Tibial nerve (tissue), 3 donors: ENCODE measurements at regions not wholly inside any gene's neighbourhood (a gene's known extent, or its start where the extent isn't known, plus 50 kb on each side); places are given as distances from the start of the nearest gene placed in this dataset.

Experiments
- POLR2A ChIP-seq, 2 donors: fragments of 450-650 bp; IDR thresholded peaks; one replicate each; pipeline ENCODE4 v1.6.1; 2017; ENCODE audit warnings: antibody characterized with exemption in 2 of 2, mild to moderate bottlenecking in 2 of 2, moderate library complexity in 2 of 2
- TF ChIP-seq, protein P1 (sequence below), 5 experiments: fragments of 200-600 bp in 3 of 5; fragments of 450-650 bp in 2 of 5; sonication (generic) in 3 of 5; IDR thresholded peaks; one replicate each; pipeline ENCODE4 v1.5.1; 2016 to 2019; ENCODE audit warnings: antibody characterized with exemption in 5 of 5, mild to moderate bottlenecking in 3 of 5, moderate library complexity in 2 of 5

DNA sequence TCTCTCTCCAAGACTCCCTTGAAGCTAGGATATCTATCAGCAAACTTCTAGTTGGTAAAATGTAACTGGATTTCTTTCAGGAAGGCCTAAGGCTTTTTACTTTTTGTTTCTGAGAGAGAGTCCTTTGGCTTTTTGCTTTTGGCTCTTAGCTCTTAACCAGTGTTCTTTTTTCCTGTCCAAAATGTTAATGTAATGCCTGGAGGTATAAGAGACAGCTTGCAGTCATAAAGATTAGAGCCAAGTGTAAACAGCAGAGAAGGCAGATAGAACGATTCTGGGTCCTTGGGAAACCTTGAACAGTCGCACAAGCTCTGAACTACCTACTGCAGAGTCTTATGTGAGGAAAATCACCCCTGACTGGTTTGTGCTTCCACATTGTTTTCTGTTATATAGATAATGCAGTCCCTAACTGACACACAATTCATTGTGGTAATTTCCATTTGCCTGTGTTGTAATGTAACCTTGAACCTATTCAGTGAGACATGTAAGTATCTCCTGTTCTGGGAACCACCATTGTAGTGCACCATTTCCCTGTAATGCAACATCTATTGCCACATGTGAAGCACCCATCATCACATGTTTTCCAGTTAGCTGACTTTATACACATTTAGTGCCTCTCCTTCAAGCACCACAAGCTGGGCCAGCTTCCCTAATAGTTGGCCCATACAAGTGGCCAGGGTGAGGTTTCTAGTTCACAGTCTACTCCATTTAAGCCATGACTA, 1311.9 kb downstream of the ROBO1 start:
- TF ChIP-seq, protein P1, sequence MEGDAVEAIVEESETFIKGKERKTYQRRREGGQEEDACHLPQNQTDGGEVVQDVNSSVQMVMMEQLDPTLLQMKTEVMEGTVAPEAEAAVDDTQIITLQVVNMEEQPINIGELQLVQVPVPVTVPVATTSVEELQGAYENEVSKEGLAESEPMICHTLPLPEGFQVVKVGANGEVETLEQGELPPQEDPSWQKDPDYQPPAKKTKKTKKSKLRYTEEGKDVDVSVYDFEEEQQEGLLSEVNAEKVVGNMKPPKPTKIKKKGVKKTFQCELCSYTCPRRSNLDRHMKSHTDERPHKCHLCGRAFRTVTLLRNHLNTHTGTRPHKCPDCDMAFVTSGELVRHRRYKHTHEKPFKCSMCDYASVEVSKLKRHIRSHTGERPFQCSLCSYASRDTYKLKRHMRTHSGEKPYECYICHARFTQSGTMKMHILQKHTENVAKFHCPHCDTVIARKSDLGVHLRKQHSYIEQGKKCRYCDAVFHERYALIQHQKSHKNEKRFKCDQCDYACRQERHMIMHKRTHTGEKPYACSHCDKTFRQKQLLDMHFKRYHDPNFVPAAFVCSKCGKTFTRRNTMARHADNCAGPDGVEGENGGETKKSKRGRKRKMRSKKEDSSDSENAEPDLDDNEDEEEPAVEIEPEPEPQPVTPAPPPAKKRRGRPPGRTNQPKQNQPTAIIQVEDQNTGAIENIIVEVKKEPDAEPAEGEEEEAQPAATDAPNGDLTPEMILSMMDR (IDR thresholded peaks at IDR 0.05): no peak
- TF ChIP-seq POLR2A (IDR thresholded peaks at IDR 0.05): no peak
